Activated CD4-positive, CD25-positive, alpha-beta regulatory T cell treated with anti-CD3 and anti-CD28 coated beads, Interleukin-2, amount 50 U/mL, for 16 hours (primary cell): ENCODE measurements at regions not wholly inside any gene's neighbourhood (a gene's known extent, or its start where the extent isn't known, plus 50 kb on each side); places are given as distances from the start of the nearest gene placed in this dataset.
"Not testable (repeated sequence)": the region's sequence is repeated elsewhere in the genome, so short reads cannot be mapped to it uniquely, and the experiment has no call there.

ENCODE experiments used
- DNase-seq: peaks from one replicate; pipeline ENCODE4 v3.0.0-alpha.2; 2020; ENCODE audit warnings: low read depth, low spot score

DNA sequence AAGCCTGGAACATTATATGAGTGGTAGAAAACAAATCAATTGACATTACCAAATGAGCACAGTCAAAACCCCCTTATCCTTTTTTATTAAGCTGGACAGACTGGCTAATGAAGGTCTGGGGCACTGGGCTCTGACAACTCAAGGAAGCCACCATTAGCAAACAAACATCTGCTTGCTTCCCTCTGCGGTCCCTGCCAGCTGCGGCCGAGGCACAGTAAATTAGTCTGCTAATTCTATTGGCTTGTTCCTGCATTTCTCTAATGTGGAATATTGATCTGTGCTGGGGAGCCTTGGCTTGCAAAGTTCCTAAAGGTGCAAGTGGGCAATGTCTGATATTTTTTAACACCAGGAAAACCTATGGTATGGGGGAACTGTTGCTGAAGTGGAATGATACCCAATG is 300.3 kb downstream of the MTX2 start:
- no peak for DNase-seq

DNA sequence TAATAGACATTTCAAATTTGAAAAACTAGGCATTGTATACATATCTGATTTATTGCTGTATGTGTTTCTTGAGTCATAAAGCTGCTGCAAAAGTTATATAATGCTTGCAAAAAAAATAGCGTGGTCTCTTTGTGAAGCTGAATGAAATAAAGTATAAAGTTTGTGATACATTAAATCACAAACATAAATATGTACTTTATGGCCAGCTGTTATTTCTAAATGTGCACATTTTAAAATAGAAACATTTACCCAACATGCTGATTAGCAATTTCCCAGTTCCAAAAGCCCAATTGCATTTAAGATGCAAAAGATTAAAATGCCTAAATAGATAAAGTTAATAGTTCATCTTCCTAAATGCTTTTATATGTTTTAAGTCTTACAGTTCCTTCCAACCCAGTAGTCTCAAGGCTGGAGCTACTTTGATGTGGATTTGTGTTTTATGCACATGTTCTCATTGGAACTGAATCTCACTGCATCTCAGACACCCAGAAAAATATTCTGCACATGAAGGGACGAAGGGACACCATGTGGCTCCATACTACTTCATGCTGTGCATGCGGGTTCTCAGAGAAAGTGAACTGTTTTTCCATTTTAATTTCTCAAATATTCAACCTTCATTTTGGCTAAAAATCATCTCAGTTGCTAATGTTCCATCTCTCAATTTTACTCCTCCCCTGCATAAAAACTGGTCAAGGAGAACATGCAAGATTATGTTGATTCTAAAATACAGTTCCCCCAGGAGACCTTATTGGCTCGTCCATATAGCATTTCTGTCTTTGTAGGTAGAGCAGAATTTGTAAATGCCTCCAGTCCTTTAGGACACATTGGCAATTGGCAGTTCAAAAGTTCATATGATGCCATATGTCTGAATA is 304.6 kb downstream of the MTX2 start:
- DNase-seq = no peak

DNA sequence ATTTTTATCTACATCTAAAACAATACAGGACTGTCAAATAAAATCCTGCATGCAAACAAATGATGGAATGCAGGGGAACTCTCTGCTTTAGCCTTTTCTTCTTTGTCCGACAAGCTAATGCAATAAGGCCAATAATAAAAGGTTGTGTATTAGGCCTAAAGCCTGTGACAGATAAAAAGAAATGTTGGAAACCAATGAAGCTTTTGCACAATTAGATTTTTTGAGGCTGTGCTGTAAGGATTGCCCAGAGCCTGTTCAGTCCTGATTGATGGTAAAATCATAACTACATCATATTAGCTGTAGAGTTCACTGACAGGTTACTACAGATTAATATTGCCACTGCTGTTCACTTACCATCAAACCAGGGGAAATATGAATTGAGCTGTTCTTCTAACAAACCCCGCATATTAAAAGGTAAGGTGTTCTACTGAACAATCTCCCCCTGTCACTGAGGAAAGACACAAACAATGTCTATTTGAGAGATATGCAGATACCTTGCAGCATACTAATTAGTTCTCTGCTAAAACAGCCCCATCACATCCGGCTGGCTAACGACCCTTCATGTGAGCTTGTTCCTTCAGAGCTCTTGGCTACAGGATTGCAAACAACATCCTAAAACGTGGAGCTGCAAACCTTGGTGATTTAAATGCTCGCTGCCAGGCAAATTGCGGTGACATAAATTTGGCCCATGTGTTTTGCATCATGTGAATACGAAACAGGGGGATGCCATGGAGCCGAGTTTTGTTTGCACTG is 305.4 kb downstream of the MTX2 start:
- DNase-seq = no peak

DNA sequence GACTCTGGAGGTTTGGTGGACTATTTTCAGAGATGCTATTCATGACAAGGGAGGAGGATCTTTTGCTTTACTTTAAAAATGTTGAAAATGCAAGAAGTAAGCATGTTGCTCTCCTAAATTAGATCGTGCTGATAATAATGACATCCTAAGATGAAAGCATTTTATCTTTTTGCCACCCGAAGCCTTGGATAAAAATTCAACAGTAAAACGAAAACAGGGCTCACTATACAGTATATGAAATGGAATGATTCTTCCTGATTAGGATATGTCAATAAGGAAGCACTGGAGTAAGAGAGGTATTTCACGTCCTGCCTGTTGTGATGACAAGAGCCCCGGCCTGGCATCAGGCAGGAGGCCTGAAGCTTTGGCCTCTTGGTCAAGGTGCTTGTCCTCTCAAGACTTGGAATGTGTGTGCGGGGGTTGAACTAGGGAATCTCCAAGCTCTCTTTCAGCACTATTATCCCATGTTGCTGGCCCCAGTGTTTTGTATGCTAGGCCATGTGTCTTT is 306.0 kb downstream of the MTX2 start:
- no peak for DNase-seq

DNA sequence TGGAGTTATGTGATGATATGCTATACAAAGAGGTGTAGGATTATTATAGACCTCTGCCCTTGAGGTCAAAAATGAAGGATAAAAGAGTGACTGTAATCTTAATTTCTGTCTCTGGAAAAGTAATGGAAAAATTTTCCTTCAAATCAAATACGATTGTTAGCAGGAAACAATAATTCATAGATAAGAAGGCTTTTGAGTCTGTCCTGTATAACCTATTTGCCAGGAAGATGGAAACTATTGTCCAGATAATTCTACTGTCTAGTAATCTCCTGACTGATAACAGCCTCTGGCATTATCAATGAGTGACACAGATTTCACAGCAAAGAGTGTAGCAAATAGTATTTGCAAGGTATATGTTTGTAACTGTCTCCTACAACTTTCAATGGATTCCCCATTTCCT is 307.8 kb downstream of the MTX2 start:
- no peak for DNase-seq

DNA sequence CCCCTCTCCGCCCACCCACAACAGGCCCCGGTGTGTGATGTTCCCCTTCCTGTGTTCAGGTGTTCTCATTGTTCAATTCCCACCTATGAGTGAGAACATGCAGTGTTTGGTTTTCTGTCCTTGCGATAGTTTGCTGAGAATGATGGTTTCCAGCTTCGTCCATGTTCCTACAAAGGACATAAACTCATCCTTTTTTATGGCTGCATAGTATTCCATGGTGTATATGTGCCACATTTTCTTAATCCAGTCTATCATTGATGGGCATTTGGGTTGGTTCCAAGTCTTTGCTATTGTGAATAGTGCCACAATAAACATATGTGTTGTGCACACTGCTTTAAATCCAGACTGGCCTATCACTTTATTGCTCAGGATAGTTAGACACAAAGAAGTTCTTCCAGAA is 309.1 kb downstream of the MTX2 start:
- not testable (repeated sequence) for DNase-seq

DNA sequence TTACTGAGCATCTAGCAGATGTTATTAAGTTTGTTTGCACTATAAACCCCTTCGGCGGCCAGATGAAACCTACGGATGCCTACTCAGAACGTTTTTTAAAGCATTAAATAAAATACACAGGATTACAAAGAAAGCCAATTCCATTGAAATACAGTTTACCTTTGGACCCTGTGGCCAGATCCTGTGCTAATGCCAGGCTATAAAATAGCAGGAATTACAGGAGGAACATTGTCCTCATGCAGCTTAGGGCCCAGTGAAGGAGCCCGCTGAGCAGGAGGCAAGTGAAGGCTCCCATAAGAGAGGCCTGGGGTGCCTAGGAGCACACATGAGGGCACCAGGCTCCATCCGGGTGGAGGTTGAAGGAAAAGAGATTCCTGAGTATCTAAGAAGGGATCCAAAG is 310.4 kb downstream of the MTX2 start:
- no peak for DNase-seq

DNA sequence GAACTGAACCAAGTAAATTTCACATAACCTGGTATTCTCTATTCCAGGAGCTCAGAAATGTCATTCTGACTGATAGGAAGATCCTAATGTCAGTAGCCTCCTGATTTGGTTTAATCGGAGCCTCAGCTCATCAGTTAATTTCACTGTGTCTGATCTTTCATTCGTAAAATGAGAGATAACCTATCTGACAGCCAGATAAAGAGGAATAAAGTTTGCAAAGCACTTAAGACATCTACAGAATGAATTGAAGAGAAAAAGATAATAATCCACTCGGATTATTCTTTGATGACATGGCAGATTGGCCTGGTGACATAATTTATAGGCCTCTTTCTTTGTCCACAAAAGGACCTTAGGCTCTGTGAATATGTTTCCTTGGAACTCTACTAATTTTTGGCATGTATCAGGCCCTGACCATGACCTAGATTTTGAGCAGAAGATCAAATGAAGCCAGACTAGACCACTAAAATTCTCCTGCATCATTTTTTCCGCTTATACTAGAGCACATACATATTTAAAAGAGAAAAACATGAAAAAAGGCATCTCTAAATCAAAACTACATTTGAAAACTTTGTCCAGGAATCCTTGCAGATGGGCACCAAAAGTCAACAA is 312.4 kb downstream of the MTX2 start:
- no peak for DNase-seq

DNA sequence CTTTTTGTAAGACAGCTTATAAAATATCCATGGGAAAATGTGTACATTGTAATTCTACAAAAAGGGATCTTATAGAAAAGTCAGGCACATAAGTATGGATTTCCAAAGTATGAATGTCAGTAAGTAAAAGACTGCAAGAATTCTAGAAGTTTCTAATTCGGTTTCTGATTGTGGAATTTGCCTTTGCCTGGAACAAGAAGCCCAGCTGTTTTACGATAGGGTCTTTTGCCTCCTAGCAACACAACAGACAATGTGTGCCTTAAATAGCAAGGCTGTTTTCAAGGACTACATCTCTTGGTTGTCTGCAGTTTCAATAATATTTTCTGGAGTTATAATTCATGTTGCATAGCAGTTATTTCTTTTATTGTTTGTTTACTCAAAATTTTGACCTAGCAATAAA is 312.9 kb downstream of the MTX2 start:
- DNase-seq = no peak

DNA sequence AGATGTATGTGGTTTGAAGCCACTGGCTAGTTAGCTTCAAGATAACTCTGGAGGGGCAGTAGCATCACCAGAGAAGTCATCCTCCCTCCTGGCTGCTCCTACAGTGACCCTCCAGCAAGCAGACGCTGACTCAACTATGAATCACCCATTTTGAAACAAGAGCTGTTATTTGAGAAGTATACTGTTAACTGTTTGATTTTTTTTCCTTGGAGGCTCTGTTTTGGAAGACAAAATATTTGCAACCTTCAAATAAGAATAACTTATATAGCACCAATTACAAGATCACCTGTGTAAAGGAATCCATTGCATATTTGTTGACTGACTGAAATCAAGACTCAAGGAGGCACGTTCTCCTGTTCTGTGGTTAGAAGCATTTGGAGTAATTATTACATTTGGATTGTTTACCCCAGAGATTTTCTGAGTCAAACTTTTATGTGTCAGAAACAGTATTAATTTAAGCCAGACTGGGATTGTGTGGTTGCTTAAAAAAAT is 313.8 kb downstream of the MTX2 start:
- no peak for DNase-seq

DNA sequence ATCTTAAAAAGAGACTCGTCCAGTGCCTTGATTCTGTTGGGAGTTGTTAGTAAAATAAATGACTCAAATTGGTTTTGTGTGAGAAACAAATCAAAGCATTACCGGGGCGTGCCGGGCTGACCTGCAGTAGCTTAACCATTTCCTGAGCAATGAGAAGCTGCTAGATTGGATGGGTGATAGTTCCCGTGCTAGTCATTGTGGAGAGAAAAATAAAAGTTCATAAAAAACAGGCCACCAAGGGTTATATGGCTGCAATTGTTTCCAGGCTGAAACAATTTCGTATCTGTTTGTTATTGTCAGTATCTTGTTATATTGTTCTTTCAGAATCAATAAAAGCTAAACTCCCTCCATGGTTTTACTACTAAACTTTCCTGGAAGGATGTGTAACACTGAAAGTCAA is 314.4 kb downstream of the MTX2 start:
- DNase-seq = no peak

DNA sequence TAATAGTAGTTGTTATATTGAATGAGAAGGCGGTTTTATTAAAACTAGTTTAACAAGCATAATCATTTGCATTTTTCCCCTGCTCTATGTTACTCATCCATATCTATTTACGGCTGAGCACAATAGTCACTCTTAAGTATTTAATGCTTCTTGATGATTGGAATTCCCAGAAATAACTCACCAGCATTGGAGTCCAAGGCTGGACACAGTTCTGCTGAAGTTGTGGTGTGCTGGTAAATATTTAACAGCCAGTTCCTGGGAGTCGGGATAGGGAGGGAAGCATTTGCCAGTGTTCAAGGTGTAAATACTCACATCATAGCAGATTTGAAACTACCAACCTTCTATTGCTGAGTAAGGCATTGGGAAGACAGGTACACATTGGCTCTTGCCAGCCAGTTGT is 315.1 kb downstream of the MTX2 start:
- DNase-seq = no peak

DNA sequence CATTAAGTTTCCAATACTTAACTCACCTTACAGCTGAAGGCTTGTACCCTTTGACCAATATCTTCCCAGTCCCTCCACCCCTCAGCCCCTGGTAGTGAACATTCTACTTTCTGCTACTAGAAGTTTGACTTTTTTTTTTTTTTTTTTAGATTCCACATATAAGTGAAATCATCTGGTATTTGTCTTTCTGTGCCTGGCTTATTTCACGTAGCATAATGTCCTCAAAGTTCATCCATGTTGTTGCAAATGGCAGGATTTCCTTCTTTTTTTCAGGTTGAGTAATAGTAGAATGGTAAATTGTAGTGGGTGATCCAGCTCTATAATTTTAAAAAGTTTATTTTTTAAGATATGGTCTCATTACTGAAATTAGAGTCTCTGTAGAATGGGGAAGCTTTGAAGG is 316.0 kb downstream of the MTX2 start:
- DNase-seq = no peak

DNA sequence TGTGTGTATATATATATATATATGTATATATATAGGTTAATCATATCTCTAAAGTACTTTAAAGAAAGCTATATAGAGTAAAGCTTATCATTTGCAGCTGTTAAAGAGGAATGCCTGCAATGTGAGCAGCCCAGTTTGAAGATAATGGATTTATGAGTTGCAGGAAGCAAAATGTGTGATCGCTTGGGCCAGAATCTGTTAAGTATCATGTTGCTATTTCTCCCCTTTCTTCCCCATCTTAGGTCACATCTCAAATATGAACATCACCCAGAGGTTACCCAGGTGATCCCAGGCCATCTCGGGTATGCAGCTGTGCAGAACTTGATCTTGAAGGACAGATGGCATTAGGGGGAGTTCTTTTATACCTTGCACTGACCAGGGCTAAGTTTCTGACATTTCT is 316.5 kb downstream of the MTX2 start:
- DNase-seq = no peak

DNA sequence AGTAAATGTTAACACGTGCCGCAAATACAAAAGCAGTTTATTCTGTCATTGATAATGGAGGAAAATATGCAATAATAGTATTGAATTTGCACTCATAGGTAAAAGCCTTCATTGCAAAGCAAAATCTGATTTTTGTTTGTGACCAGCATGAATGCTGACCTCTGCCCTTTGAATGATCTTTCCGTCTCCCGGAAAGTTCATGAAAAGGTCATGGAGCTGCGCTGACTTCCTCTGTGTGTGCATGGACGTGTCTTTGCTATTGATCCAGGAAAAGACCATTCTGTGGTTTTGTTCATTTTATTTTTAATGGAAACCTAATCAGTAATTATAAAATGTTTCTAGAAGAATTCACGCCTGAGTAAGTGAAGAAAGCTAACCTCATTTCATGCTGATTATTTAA is 320.0 kb downstream of the MTX2 start:
- DNase-seq = no peak

DNA sequence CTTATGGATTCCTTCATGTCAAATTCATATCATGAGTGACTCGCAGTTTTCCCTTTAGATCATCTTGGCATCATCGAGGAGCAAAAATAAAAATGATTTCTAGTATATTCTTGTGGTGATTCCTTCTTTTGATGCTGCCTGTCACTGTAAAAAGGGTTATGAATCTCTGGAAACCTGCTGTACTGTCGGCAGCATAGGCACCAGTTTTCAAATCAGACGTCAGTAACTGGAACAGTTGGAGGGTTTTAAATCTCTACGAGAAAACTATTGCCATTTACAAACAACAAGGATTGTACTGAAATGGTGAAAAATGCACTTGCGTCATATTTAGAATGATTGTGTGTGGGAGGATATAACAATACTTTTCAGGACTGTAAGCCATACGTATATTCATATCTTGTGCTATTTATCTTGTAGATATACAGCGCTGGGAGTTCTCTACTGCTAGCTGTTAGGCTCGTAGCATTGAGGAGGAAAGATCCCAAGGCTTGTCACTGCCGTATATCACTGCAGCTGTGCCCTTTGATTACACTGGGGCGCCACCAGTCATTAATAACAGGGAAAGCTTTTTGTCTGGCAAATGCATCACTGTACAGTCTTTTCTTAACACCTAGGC is 320.7 kb downstream of the MTX2 start:
- DNase-seq = no peak

DNA sequence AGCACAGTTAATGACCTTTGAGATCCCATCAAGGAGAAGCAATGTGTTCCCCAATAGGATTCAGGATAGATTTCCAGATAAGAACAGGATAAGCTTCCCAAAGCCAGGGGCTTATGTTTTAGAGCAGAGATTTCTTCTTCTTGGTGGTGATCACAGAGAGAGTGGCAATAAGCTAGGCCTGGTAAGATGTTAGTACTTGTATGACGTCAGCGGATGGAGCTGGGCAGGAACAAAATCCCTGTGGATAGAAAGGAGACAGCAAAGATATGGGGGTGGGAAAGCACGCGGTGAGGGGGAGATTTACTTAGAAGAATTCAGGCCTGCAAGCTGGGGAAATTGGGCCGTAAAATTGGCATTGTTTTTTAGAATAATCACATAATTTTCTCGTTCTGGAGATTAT is 323.0 kb downstream of the MTX2 start:
- no peak for DNase-seq

DNA sequence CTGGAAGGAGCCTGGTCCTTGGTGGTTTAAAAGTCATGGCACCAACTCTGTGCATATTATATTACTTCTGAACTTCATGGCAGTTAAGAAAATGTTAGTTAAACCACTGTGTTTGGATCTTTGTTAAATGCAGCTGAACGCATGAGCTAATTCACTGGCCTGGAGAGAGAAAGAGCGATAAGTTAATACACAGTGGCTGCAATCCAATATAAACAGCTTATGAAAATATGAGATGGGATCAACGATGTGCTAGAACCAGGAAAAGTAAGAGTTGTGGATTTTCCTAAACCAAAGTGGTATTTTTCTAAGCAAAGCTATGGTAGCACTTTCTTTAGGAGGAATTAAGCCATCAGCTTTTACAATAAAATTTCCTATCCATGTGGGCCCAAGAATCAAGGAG is 326.7 kb downstream of the MTX2 start:
- DNase-seq = no peak

DNA sequence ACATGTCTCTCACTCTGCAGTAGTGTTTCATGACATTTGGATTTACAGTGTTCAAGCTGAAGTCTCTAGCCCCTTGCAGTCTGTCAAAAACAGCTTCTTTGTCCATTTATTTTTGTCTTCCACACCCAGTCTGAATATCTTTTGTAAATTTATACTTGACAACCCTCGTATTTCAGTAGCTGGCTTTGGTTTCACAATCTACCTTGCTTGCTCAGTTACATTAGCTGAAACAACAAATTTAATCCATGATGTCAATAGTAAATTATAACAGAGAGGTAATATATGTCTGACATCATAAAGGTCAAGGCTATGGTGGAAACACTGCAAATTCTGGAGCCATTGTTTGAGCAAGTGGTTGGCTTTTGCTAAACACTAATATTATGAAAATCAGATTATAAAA is 328.7 kb downstream of the MTX2 start:
- DNase-seq = no peak

DNA sequence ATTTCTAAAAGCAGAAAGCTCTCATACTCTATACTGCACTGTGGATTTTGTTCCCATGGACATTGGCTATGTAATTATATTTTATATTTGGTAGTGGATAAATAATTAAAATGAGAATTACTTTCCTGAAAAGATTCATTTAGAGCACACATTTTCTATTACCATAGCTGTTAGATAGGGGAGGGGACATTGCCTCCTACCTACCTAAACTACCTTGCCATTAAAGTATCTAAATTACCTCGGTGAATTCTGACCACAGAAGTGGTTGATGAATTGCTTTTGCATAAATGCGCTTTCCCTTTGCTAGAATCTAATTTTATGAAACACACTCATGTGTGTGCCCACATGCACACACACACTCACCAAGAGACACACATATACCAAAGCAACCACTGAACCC is 329.1 kb downstream of the MTX2 start:
- no peak for DNase-seq

DNA sequence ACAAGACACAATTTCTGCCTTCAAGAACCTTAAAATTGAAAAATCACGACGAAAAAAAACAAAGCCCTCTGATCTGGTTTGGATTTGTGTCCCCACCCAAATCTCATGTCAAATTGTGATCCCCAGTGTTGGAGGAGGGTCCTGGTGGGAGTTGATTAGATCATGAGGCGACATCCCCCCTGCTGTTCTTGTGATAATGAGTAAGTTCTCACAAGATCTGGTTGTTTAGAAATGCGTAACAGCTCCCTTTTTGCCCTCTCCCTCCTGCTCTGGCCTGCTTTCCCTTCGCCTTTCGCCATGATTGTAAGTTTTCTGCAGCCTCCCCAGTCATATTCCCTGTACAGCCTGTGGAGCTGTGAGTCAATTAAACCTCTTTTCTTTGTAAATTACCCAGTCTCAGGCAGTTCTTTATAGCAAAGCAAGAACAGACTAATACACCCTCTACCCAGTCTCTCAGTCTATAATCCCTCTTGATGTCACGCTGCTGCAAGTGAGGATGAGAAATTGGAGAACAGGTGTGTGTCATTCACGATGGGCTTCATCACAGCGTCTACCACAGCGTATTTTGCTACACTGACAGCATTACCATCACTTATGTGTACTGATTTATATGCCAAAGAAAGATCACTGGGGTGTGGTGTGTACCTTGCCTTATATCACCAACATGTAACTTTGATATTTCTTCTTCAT is 330.7 kb downstream of the MTX2 start:
- DNase-seq = no peak
